B cell (primary cell): ENCODE measurements at regions not wholly inside any gene's neighbourhood (a gene's known extent, or its start where the extent isn't known, plus 50 kb on each side); places are given as distances from the start of the nearest gene placed in this dataset.

Experiments used
- ATAC-seq: fragments of 200-7000 bp; cut with Tn5 transposase; one replicate; pipeline ENCODE4 v1.10.0; 2021; ENCODE audit warnings: low read depth, mild to moderate bottlenecking, moderate number of reproducible peaks, moderate library complexity
- CTCF ChIA-PET: fragments of 350-600 bp; sonication (Branson Sonifier 250); formaldehyde crosslinking; loops from one replicate; lab custom pipeline; 2021; ENCODE audit warnings: antibody characterized with exemption, inconsistent platforms; lab: Charles Lee
- POLR2A ChIA-PET: fragments of 350-600 bp; sonication (Branson Sonifier 250); formaldehyde crosslinking; loops from one replicate; lab custom pipeline; 2021; ENCODE audit warnings: antibody characterized with exemption; lab: Charles Lee
- DNase-seq: peaks from one replicate; pipeline ENCODE4 v3.0.0; 2013
- H2AFZ ChIP-seq: 2 replicates; pipeline ENCODE4 v1.6.1; 2012; ENCODE audit warnings: mild to moderate bottlenecking, low read depth, low read length; ENCODE audit not compliant: insufficient read depth, poor library complexity, severe bottlenecking
- H3K27ac ChIP-seq, 2 donors: 1 replicate in 1 of 2; 2 replicates in 1 of 2; pipeline ENCODE4 v1.5.1; 2012 to 2013; ENCODE audit warnings: low read length in 2 of 2, mild to moderate bottlenecking in 2 of 2, moderate library complexity in 1 of 2
- H3K27me3 ChIP-seq, 4 experiments: fragments of 200-600 bp in 1 of 4; sonication (generic) in 1 of 4; replicated peaks in 1 of 4; 1 replicate in 2 of 4; 2 replicates in 2 of 4; pipeline versions ENCODE4 v1.6.1 to v1.7.0; 2013 to 2016; ENCODE audit warnings: low read length in 3 of 4, mild to moderate bottlenecking in 2 of 4, mixed read lengths in 1 of 4, moderate library complexity in 1 of 4; ENCODE audit not compliant: insufficient read depth in 4 of 4, control insufficient read depth in 3 of 4; ENCODE audit errors: control extremely low read depth in 1 of 4
- H3K36me3 ChIP-seq, 2 experiments: replicated peaks in 1 of 2; 1 replicate in 1 of 2; 2 replicates in 1 of 2; pipeline versions ENCODE4 v1.6.1 to v1.7.1; 2013; ENCODE audit warnings: low read length in 1 of 2; ENCODE audit not compliant: insufficient read depth in 2 of 2, control insufficient read depth in 1 of 2; ENCODE audit errors: control extremely low read depth in 1 of 2, extremely low read depth in 1 of 2
- H3K4me1 ChIP-seq, 2 donors: fragments of 200-600 bp in 1 of 2; sonication (generic) in 1 of 2; 1 replicate in 1 of 2; 2 replicates in 1 of 2; pipeline versions ENCODE4 v1.5.1 to v1.6.1; 2013 to 2017; ENCODE audit warnings: low read length in 2 of 2; ENCODE audit not compliant: control insufficient read depth in 2 of 2, insufficient read depth in 2 of 2
- H3K4me2 ChIP-seq: replicated peaks from 2 replicates; pipeline ENCODE3; 2012; ENCODE audit warnings: mild to moderate bottlenecking, low read depth, low read length; ENCODE audit not compliant: poor library complexity, severe bottlenecking
- H3K4me3 ChIP-seq, 5 experiments: fragments of 200-600 bp in 1 of 5; sonication (generic) in 1 of 5; 1 replicate in 3 of 5; 2 replicates in 2 of 5; pipeline versions ENCODE4 v1.5.1 to v1.7.0; 2011 to 2016; ENCODE audit warnings: low read length in 4 of 5, mild to moderate bottlenecking in 4 of 5, low read depth in 2 of 5, control low read depth in 1 of 5, moderate library complexity in 1 of 5; ENCODE audit not compliant: insufficient read depth in 1 of 5; ENCODE audit errors: control extremely low read depth in 1 of 5, extremely low read depth in 1 of 5
- H3K79me2 ChIP-seq: fragments of 200-600 bp; sonication (generic); one replicate; pipeline ENCODE4 v1.6.0; 2016; ENCODE audit warnings: low read length; ENCODE audit not compliant: control insufficient read depth, insufficient read depth
- H3K9ac ChIP-seq: fragments of 200-600 bp; sonication (generic); 2 replicates; pipeline ENCODE4 v1.6.1; 2017; ENCODE audit warnings: mild to moderate bottlenecking, low read length, moderate library complexity
- H3K9me3 ChIP-seq, 3 donors: one replicate each; pipeline versions ENCODE4 v1.6.1 to v1.7.1; 2013; ENCODE audit warnings: low read length in 2 of 3; ENCODE audit not compliant: control insufficient read depth in 2 of 3, insufficient read depth in 1 of 3; ENCODE audit errors: control extremely low read depth in 1 of 3
- H4K20me1 ChIP-seq: 2 replicates; pipeline ENCODE4 v1.6.0; 2012; ENCODE audit warnings: mild to moderate bottlenecking, low read length; ENCODE audit not compliant: insufficient read depth, control insufficient read depth, poor library complexity, severe bottlenecking
- H3K27ac Mint-ChIP-seq: one replicate; pipeline ENCODE4 v1.8.0; 2021; ENCODE audit warnings: mixed read lengths
- H3K27me3 Mint-ChIP-seq: one replicate; pipeline ENCODE4 v1.8.0; 2021; ENCODE audit warnings: mixed read lengths
- H3K4me1 Mint-ChIP-seq: one replicate; pipeline ENCODE4 v1.8.0; 2021; ENCODE audit warnings: mixed read lengths
- H3K4me3 Mint-ChIP-seq: one replicate; pipeline ENCODE4 v1.8.0; 2021; ENCODE audit warnings: mixed read lengths
- H3K9me3 Mint-ChIP-seq: one replicate; pipeline ENCODE4 v1.8.0; 2022; ENCODE audit warnings: mixed read lengths; ENCODE audit not compliant: insufficient read depth
- CTCF ChIP-seq: fragments of 200-600 bp; IDR thresholded peaks from one replicate; pipeline ENCODE4 v1.8.0; 2022; ENCODE audit warnings: antibody characterized with exemption, mild to moderate bottlenecking
- EZH2 ChIP-seq: IDR thresholded peaks from 2 replicates; pipeline ENCODE4 v1.6.1; 2012; ENCODE audit warnings: borderline replicate concordance, low read depth, mild to moderate bottlenecking, moderate library complexity, low read length; ENCODE audit not compliant: insufficient read depth, poor library complexity, severe bottlenecking
- WGBS: methylation state at CpG from one replicate; pipeline ENCODE4 v1.1.5; 2013; ENCODE audit warnings: missing lambda C conversion rate; ENCODE audit not compliant: insufficient coverage; 5-methylcytosine and 5-hydroxymethylcytosine counted together
- intact Hi-C: fragments of 100-400 bp; cut with micrococcal nuclease; formaldehyde crosslinking; loops from one replicate; pipeline ENCODE4 v1.10.0; 2022

GRCh38 chr2:8086357-8086756 is 595.5 kb upstream of the ID2 start:
- CTCF ChIA-PET, result no interaction called here
- H3K27ac ChIP-seq, result no peak overlapping the region
- no peaks in the 10 kb centered on the region for H3K4me1 ChIP-seq
- H3K4me3 ChIP-seq, result no peak overlapping the region
- no peak for ATAC-seq
- H3K9me3 ChIP-seq, result no peaks in the 10 kb centered on the region
- peaks cover 17% of the 10 kb centered on the region for H3K27me3 Mint-ChIP-seq
- H3K9me3 Mint-ChIP-seq, result no peaks in the 10 kb centered on the region
- no peak overlapping the region for H2AFZ ChIP-seq
- no peaks in the 10 kb centered on the region for H3K4me1 Mint-ChIP-seq
- no peak overlapping the region for H3K27ac Mint-ChIP-seq
- intact Hi-C loops, result no loop called here
- H3K79me2 ChIP-seq, result no peaks in the 10 kb centered on the region
- H3K27me3 ChIP-seq, result no peaks in the 10 kb centered on the region
- H4K20me1 ChIP-seq, result no peaks in the 10 kb centered on the region
- POLR2A ChIA-PET, result no interaction called here
- DNase-seq, result no peak
- H3K9ac ChIP-seq, result no peak overlapping the region
- WGBS, result 100% methylated on average over 1 of the region's 2 CpGs
- no peaks in the 10 kb centered on the region for H3K36me3 ChIP-seq
- no peak overlapping the region for H3K4me3 Mint-ChIP-seq
- TF ChIP-seq CTCF (no peak), EZH2 (no peak)
- no peak overlapping the region for H3K4me2 ChIP-seq

- ATAC-seq (no peak), DNase-seq (no peak)
Observed at GRCh38 chr2:8086796-8087479, 594.9 kb upstream of the ID2 start.

More at GRCh38 chr2:8086796-8087479, 594.9 kb upstream of the ID2 start:
- H3K4me1 ChIP-seq, result no peaks in the 10 kb centered on the region
- Mint-ChIP-seq H3K27me3 (peaks cover 17% of the 10 kb centered on the region), H3K4me3 (no peak overlapping the region), H3K27ac (no peak overlapping the region), H3K4me1 (no peaks in the 10 kb centered on the region), H3K9me3 (no peaks in the 10 kb centered on the region)
- ChIA-PET POLR2A (no interaction called here), CTCF (no interaction called here)
- no peak overlapping the region for H3K9ac ChIP-seq
- H3K4me3 ChIP-seq, result no peak overlapping the region
- no peaks in the 10 kb centered on the region for H3K27me3 ChIP-seq
- H3K9me3 ChIP-seq, result no peaks in the 10 kb centered on the region
- no peak overlapping the region for H3K4me2 ChIP-seq
- 91% methylated on average over 3 of the region's 4 CpGs for WGBS
- no peak overlapping the region for H3K27ac ChIP-seq
- no peaks in the 10 kb centered on the region for H3K36me3 ChIP-seq
- no peak overlapping the region for H2AFZ ChIP-seq
- intact Hi-C loops, result no loop called here
- no peak for TF ChIP-seq EZH2
- no peak for TF ChIP-seq CTCF
- no peaks in the 10 kb centered on the region for H3K79me2 ChIP-seq
- no peaks in the 10 kb centered on the region for H4K20me1 ChIP-seq
